ENCODE measurements at regions not wholly inside any gene's neighbourhood (a gene's known extent, or its start where the extent isn't known, plus 50 kb on each side); places are given as distances from the start of the nearest gene placed in this dataset.
A peak's percentile ranks its signal among the peaks of the same experiment; 100 is the strongest.

GRCh38 chr3:181824961-181825360, 113.2 kb downstream of the SOX2 start:
- Mint-ChIP-seq H3K9me3 (ENCODE audit: unreplicated experiment) (peaks cover 18% of the 10 kb centered on the region), H3K27ac (ENCODE audit: unreplicated experiment) (no peak overlapping the region)

GRCh38 chr3:181839039-181839915, 127.6 kb downstream of the SOX2 start:
- Mint-ChIP-seq H3K27ac (ENCODE audit: unreplicated experiment) (no peak overlapping the region), H3K27me3 (ENCODE audit: insufficient read depth, unreplicated experiment) (no peaks in the 10 kb centered on the region), H3K4me1 (ENCODE audit: low read depth, unreplicated experiment) (peaks cover 12% of the 10 kb centered on the region), H3K36me3 (ENCODE audit: insufficient read depth, unreplicated experiment) (no peaks in the 10 kb centered on the region), H3K4me3 (ENCODE audit: unreplicated experiment) (peak overlapping the region; percentile 12), H3K9me3 (ENCODE audit: unreplicated experiment) (no peaks in the 10 kb centered on the region)
- TF ChIP-seq CTCF (IDR thresholded peaks at IDR 0.05; ENCODE audit: insufficient read depth in 1 of 2, low read depth in 1 of 2, low read length in 1 of 2, severe bottlenecking in 1 of 2, unreplicated experiment in 1 of 2): peak in 1 of 2 experiments; percentile 13
- no peak overlapping the region for H3K4me3 ChIP-seq (ENCODE audit: low read depth, low read length)
- peak; percentile 26 to 42 for DNase-seq
- intact Hi-C loops (cut with micrococcal nuclease; ENCODE audit: unreplicated experiment): loop anchor here (1.0 kb wide), 2 partner anchors 12 to 128 kb away; partner anchors contain the start of gene SOX2
- no TSS peak for BruUV-seq (replicated peaks)
- CTCF ChIA-PET: no interaction called here
- POLR2A ChIA-PET: no interaction called here
- peaks cover 10% of the 10 kb centered on the region; the same call in 1 of the 2 replicates for H3K4me1 ChIP-seq
- H3K27me3 ChIP-seq (replicated peaks; ENCODE audit: control insufficient read depth, insufficient read depth, low read length): no peaks in the 10 kb centered on the region
- no peaks in the 10 kb centered on the region for H3K36me3 ChIP-seq (ENCODE audit: control insufficient read depth, insufficient read depth, low read length)
- no peaks in the 10 kb centered on the region for H3K9me3 ChIP-seq

More at GRCh38 chr3:181824961-181825360, 113.2 kb downstream of the SOX2 start:
- intact Hi-C loops (cut with micrococcal nuclease; ENCODE audit: unreplicated experiment): no loop called here
- Histone ChIP-seq H3K4me3 (ENCODE audit: low read depth, low read length) (no peak overlapping the region), H3K27me3 (replicated peaks; ENCODE audit: control insufficient read depth, insufficient read depth, low read length) (no peaks in the 10 kb centered on the region), H3K9me3 (no peaks in the 10 kb centered on the region), H3K36me3 (ENCODE audit: control insufficient read depth, insufficient read depth, low read length) (no peaks in the 10 kb centered on the region), H3K4me1 (no peaks in the 10 kb centered on the region)
- Mint-ChIP-seq H3K4me3 (ENCODE audit: unreplicated experiment) (no peak overlapping the region), H3K4me1 (ENCODE audit: low read depth, unreplicated experiment) (peaks cover 9% of the 10 kb centered on the region), H3K27me3 (ENCODE audit: insufficient read depth, unreplicated experiment) (no peaks in the 10 kb centered on the region), H3K36me3 (ENCODE audit: insufficient read depth, unreplicated experiment) (no peaks in the 10 kb centered on the region)
- BruUV-seq (replicated peaks): no TSS peak
- CTCF ChIA-PET: no interaction called here
- TF ChIP-seq CTCF (IDR thresholded peaks at IDR 0.05; ENCODE audit: insufficient read depth in 1 of 2, low read depth in 1 of 2, low read length in 1 of 2, severe bottlenecking in 1 of 2, unreplicated experiment in 1 of 2): no peak
- POLR2A ChIA-PET: no interaction called here
- no peak for DNase-seq

GRCh38 chr3:181839916-181840297, 128.2 kb downstream of the SOX2 start:
- Histone ChIP-seq H3K4me3 (ENCODE audit: low read depth, low read length) (no peak overlapping the region), H3K27me3 (replicated peaks; ENCODE audit: control insufficient read depth, insufficient read depth, low read length) (no peaks in the 10 kb centered on the region), H3K9me3 (no peaks in the 10 kb centered on the region), H3K4me1 (peaks cover 13% of the 10 kb centered on the region), H3K36me3 (ENCODE audit: control insufficient read depth, insufficient read depth, low read length) (no peaks in the 10 kb centered on the region)
- Mint-ChIP-seq H3K4me3 (ENCODE audit: unreplicated experiment) (peak overlapping the region; percentile 12), H3K9me3 (ENCODE audit: unreplicated experiment) (no peaks in the 10 kb centered on the region), H3K36me3 (ENCODE audit: insufficient read depth, unreplicated experiment) (no peaks in the 10 kb centered on the region), H3K27me3 (ENCODE audit: insufficient read depth, unreplicated experiment) (no peaks in the 10 kb centered on the region), H3K4me1 (ENCODE audit: low read depth, unreplicated experiment) (peaks cover 14% of the 10 kb centered on the region), H3K27ac (ENCODE audit: unreplicated experiment) (no peak overlapping the region)
- ChIA-PET POLR2A (no interaction called here), CTCF (no interaction called here)
- intact Hi-C loops (cut with micrococcal nuclease; ENCODE audit: unreplicated experiment): loop anchor here (1.0 kb wide), 2 partner anchors 11 to 129 kb away; partner anchors contain the start of gene SOX2
- no peak for TF ChIP-seq CTCF (IDR thresholded peaks at IDR 0.05; ENCODE audit: insufficient read depth in 1 of 2, low read depth in 1 of 2, low read length in 1 of 2, severe bottlenecking in 1 of 2, unreplicated experiment in 1 of 2)
- DNase-seq: no peak
- no TSS peak for BruUV-seq (replicated peaks)
